NCI-H345 treated with DMSO at 0.1 percent for 48 hours (cell line): ENCODE measurements at regions not wholly inside any gene's neighbourhood (a gene's known extent, or its start where the extent isn't known, plus 50 kb on each side); places are given as distances from the start of the nearest gene placed in this dataset.
"Not testable (repeated sequence)": the region's sequence is repeated elsewhere in the genome, so short reads cannot be mapped to it uniquely, and the experiment has no call there.

ENCODE experiments used
- DNase-seq: peaks from one replicate; lab custom pipeline; 2025; ENCODE audit not compliant: unreplicated experiment; lab: John Stamatoyannopoulos, UW

DNA sequence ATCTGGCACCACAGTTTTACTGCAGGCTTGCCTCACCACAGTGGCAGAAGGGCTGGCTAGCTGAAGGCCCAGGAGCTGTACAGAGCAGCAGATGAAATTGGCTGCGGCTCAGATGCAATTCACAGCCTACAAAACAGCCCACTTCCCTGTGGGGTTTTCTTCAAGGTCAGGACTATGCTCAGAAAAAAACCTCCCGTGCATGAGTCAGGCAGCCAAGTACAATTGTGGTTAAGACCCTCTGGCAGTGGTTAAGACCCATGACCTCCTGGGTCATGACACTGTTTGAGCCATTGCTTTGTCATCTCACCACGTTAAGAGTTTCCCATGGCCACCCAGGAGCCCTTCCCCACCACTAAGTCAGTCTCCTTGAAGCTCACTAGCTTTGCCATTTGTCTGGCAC, 276.3 kb downstream of the HNRNPD start:
- DNase-seq: no peak

- no peak for DNase-seq
Measured at GRCh38 chr4:82090717-82091116, 283.1 kb downstream of the HNRNPD start.

GRCh38 chr4:82084747-82085146, 289.0 kb downstream of the HNRNPD start:
- no peak for DNase-seq

DNA sequence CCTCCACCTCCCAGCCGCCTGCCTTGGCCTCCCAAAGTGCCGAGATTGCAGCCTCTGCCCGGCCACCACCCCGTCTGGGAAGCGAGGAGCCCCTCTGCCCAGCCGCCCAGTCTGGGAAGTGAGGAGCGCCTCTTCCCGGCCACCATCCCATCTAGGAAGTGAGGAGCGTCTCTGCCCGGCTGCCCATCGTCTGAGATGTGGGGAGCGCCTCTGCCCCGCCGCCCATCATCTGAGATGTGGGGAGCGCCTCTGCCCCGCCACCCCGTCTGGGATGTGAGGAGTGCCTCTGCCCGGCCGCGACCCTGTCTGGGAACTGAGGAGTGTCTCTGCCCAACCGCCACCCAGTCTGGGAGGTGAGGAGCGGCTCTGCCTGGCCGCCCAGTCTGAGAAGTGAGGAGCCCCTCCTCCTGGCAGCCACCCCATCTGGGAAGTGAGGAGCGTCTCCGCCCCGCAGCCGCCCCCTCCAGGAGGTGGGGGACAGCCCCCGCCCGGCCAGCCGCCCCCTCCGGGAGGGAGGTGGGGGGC, 296.3 kb downstream of the HNRNPD start:
- DNase-seq: not testable (repeated sequence)

DNA sequence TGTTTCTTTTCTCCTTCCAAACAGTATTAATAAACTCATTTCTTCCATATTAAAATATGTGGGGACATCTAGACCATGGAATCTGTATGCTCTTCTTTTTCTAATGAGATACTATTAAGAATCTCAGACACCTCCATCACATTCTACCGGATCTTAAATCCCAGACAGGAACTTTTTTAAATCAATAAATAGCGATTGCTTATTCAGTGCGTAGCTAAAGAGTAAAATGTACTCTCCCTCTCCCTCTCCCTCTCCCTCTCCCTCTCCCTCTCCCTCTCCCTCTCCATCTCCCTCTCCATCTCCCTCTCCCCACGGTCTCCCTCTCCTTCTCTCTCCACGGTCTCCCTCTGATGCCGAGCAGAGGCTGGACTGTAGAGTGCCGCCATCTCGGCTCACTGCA, 297.0 kb downstream of the HNRNPD start:
- DNase-seq: no peak

GRCh38 chr4:82076359-82076758, 297.4 kb downstream of the HNRNPD start:
- no peak for DNase-seq

DNA sequence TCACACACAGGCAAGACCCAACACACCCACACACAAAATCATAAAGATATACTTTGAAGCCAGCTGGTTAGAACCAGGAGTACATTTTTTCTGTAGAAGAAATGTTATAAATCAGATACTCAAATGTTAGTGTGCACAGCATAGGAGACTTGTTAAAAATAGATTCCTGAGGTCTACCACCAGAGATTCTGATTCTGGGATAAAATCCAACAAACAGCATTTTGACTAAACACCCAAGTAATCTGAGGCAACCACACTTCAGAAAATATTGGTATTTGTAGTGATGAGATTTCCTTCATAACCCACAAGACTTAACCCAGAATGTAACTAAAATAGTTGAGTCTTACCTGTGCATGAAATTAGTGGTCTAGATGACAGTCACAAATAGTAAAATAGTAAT, 301.8 kb downstream of the HNRNPD start:
- no peak for DNase-seq

- DNase-seq: no peak
Measured at GRCh38 chr4:82069883-82070638, 303.7 kb downstream of the HNRNPD start.

GRCh38 chr4:82063017-82063416, 310.8 kb downstream of the HNRNPD start:
- no peak for DNase-seq

DNA sequence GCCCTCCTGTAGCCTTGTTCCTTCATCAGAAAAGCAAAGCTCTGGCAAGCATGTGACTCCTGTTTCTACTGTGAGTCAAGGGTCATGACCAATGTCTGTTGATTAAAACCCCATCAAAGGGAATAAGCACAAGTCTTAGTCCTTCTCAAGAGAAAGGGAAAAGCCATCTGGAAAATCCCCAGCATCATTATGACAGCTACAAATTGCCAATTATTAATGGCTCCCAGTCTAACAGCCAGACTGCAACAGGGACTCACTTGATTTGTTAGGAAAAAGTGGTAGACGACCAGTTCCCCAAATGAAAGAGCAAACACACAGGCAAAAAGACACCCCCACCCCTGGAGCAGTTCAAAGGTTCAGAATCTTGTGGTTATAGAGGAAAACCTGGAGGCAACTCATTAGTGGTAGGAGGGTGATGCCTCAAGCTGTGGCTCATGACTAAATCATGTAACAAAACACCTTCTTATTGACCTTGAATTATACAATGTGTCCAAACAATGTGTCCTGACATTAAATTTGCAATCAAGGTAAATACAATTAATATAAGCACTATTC, 315.7 kb downstream of the HNRNPD start:
- no peak for DNase-seq

DNA sequence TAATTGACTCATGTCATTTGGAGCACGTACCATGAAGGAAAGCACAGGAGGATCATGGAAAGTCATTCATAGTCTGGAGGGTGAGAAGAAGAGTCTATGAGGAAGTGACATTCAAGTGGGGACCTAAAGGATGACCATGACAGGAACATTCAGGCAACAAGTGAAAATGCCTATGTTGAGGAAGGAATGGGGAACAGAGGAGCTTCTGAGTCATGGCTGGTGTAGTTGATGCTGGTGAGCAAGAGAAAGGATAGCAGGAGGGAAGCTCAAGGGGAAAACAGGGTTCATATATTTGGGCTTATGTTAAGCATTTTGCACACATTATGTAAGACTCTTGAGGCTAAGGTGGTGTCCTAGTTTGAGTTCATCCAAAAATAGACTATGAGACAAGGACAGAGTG, 318.6 kb downstream of the HNRNPD start:
- DNase-seq: no peak

DNA sequence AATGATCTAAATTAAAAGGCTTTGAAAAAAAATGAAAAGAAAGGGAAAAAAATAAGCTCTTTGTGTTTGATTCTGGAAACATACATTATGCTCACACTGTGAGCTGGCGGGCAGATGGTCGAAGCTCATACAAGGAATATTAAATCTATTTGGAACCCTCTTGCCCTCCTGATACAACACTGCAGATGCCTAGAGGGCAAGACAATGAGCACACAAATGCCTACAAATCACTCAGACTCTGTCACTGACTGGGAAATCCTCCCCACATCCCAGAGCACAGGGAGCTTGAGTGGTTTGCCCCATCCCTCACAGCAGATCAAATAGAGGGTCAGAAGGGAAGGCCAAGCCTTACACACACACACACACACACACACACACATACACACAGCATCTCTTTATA, 320.4 kb downstream of the HNRNPD start:
- DNase-seq: no peak

- no peak for DNase-seq
Measured at GRCh38 chr4:82050796-82051195, 323.0 kb downstream of the HNRNPD start.

- DNase-seq: no peak
Measured at GRCh38 chr4:82049294-82049693, 324.5 kb downstream of the HNRNPD start.

DNA sequence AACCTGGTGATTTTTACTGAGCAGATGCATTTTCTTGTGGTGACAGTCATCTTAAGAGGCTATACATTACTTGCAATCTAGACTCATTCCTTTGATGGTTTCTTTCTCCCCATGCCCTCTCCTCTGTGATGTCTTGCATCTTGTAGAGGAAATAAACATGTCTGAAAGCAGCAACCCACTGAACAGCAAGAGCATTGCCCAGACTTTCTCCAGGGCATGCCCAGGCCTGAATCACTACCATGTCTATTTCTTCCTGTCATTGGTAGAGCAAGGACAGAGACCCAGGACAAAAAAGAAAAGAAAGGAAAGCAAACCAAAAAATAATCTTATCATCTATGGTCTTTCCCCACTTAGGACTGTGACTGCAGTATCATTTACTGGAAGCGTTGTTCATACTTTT, 326.1 kb downstream of the HNRNPD start:
- DNase-seq: no peak

DNA sequence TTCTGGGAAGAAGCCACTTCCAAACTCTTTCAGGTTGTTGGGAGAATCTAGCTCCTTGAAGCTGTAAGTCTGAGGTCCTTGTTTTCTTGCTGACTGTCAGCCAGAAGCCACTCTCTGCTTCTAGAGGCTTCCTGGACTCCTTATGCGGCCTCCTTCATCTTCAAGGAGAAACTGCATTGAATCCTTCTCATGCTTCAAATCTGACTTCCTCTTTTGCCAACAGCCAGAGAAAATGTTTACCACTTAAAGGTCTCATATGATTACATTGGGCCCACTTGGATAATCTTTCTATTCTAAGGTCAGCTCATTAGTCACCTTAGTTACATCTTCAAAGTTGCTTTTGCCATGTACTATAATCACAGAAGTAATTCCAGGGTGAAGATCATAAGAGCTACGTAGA, 327.0 kb downstream of the HNRNPD start:
- no peak for DNase-seq

- DNase-seq: no peak
Measured at GRCh38 chr4:82045267-82045666, 328.5 kb downstream of the HNRNPD start.

GRCh38 chr4:82044141-82044993, 329.4 kb downstream of the HNRNPD start:
- DNase-seq: peak; percentile 51

DNA sequence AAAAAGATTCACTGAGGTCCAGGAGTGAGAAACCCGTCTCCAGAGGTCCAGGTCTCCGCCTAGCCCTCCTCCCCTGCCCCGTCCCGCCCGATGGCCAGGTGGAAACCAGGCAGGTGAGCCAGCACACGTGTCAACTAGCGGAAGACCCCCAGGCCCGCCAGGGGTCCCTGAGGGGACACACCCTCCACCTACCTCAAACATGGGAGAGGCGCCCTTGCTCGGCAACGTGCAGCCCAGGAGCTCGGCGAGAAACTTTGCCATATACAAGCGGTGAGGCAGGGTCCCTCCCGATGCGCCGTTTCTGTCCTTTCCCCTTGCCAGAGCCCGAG, 330.0 kb downstream of the HNRNPD start:
- no peak for DNase-seq

DNA sequence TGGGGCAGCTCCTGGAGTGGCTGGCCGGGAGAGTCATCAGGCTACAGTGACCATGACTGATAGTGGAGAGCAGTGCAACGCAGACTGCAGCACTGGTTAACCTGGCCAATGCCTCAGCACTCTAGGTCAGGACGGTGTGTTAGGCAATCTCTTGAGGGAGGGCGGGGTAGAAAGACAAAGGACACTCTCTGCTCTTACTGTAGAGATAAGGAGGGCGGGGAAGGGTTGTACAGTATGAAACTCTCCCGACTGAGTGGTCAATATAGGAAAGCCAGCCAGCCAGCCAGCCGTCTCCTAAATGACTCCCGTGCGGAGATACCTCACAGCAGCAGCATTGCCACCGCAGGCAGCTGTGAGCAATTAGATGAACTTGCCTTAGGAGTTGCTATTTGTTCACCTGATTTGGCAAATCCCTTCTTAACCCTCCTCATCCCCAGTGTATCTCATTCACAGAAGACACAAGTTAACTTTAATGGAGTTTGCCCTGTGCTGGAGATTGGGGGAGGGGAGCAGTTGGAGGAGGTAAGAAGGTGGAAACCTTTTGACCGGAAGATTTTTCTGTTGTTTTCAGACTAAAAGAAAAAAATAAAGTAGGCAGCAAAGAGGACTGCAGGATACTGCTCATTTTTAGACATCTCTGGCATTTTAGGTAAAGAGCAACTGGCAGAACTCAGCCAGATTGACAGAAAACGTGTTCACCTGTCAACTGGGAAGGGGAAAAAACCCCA, 330.5 kb downstream of the HNRNPD start:
- DNase-seq: no peak

DNA sequence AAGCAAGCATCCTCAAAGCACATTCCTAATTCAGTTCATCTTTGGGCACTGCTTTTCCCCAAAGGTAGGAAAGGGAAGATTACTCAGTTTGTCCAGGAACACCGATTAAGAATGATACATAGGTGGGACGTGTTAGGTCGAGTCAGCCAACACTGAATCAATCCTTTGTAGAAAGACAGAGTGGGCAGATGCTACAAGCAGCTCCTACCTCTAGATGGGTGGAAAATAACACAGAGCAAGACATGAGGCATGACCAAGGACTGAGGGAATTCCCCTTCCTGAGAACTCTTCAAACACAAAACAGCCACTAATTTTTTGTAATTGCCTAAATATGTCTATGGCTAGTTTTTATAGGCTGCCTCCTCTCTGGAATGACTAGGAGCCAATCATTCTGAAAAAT, 331.7 kb downstream of the HNRNPD start:
- DNase-seq: no peak
